Liver (tissue), 3 donors: ENCODE measurements at regions not wholly inside any gene's neighbourhood (a gene's known extent, or its start where the extent isn't known, plus 50 kb on each side); places are given as distances from the start of the nearest gene placed in this dataset.

Experiments used
- FOXA1 ChIP-seq: IDR thresholded peaks from 2 replicates; pipeline ENCODE4 v1.6.1; 2016; ENCODE audit warnings: antibody characterized with exemption
- HNF4A ChIP-seq, 2 donors: conservative IDR thresholded peaks; 2 replicates each; pipeline ENCODE4 v1.6.1; 2016; ENCODE audit warnings: antibody characterized with exemption in 2 of 2, mild to moderate bottlenecking in 2 of 2
- JUND ChIP-seq, 2 donors: IDR thresholded peaks; 2 replicates each; pipeline ENCODE4 v1.6.1; 2016; ENCODE audit warnings: antibody characterized with exemption in 2 of 2
- RAD21 ChIP-seq, 2 donors: IDR thresholded peaks; 2 replicates each; pipeline ENCODE4 v1.6.1; 2016; ENCODE audit warnings: antibody characterized with exemption in 2 of 2, mild to moderate bottlenecking in 2 of 2
- TAF1 ChIP-seq: conservative IDR thresholded peaks from 2 replicates; pipeline ENCODE4 v1.6.1; 2016; ENCODE audit warnings: antibody characterized with exemption, mild to moderate bottlenecking
- YY1 ChIP-seq: IDR thresholded peaks from 2 replicates; pipeline ENCODE4 v1.6.1; 2016; ENCODE audit warnings: antibody characterized with exemption, mild to moderate bottlenecking
- TF ChIP-seq, protein P1 (sequence below): fragments of 150-350 bp; IDR thresholded peaks from 2 replicates; pipeline ENCODE4 v1.5.1; 2017; ENCODE audit warnings: improper control_type of control experiment, low read depth, low read length; ENCODE audit not compliant: missing input control
- TF ChIP-seq, protein P2 (sequence below): IDR thresholded peaks from 2 replicates; pipeline ENCODE4 v1.6.1; 2016; ENCODE audit warnings: antibody characterized with exemption
- TF ChIP-seq, protein P3 (sequence below): IDR thresholded peaks from 2 replicates; pipeline ENCODE4 v1.6.1; 2016; ENCODE audit warnings: antibody characterized with exemption, mild to moderate bottlenecking
- donor health status: healthy.
- donor health status: healthy.

DNA sequence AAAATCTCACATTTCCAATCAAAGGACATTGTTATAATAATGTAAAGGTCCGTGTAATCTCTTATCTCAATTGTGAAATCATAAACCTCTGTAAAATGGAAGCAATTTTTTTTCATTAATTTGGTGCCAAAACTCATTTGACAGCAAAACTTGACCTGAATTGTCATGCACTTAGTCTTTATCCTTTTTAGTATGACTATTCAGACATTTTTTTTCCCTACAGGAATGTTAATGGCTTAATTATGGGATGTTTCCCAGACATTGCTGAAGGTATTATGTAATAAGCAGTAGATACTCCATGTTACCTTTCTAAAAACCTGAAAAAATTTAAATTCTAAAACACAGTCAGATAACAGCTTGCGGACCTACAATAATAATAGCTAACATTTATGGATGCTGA, 228.9 kb downstream of the LHFPL1 start:
- TF ChIP-seq RAD21 (IDR thresholded peaks at IDR 0.05) (no peak), YY1 (no peak), TAF1 (no peak), JUND (IDR thresholded peaks at IDR 0.05) (no peak), FOXA1 (no peak), HNF4A (conservative IDR thresholded peaks at IDR 0.05) (no peak)
- TF ChIP-seq, protein P1, sequence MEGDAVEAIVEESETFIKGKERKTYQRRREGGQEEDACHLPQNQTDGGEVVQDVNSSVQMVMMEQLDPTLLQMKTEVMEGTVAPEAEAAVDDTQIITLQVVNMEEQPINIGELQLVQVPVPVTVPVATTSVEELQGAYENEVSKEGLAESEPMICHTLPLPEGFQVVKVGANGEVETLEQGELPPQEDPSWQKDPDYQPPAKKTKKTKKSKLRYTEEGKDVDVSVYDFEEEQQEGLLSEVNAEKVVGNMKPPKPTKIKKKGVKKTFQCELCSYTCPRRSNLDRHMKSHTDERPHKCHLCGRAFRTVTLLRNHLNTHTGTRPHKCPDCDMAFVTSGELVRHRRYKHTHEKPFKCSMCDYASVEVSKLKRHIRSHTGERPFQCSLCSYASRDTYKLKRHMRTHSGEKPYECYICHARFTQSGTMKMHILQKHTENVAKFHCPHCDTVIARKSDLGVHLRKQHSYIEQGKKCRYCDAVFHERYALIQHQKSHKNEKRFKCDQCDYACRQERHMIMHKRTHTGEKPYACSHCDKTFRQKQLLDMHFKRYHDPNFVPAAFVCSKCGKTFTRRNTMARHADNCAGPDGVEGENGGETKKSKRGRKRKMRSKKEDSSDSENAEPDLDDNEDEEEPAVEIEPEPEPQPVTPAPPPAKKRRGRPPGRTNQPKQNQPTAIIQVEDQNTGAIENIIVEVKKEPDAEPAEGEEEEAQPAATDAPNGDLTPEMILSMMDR: no peak
- TF ChIP-seq, protein P2, sequence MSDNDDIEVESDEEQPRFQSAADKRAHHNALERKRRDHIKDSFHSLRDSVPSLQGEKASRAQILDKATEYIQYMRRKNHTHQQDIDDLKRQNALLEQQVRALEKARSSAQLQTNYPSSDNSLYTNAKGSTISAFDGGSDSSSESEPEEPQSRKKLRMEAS: no peak
- TF ChIP-seq, protein P3, sequence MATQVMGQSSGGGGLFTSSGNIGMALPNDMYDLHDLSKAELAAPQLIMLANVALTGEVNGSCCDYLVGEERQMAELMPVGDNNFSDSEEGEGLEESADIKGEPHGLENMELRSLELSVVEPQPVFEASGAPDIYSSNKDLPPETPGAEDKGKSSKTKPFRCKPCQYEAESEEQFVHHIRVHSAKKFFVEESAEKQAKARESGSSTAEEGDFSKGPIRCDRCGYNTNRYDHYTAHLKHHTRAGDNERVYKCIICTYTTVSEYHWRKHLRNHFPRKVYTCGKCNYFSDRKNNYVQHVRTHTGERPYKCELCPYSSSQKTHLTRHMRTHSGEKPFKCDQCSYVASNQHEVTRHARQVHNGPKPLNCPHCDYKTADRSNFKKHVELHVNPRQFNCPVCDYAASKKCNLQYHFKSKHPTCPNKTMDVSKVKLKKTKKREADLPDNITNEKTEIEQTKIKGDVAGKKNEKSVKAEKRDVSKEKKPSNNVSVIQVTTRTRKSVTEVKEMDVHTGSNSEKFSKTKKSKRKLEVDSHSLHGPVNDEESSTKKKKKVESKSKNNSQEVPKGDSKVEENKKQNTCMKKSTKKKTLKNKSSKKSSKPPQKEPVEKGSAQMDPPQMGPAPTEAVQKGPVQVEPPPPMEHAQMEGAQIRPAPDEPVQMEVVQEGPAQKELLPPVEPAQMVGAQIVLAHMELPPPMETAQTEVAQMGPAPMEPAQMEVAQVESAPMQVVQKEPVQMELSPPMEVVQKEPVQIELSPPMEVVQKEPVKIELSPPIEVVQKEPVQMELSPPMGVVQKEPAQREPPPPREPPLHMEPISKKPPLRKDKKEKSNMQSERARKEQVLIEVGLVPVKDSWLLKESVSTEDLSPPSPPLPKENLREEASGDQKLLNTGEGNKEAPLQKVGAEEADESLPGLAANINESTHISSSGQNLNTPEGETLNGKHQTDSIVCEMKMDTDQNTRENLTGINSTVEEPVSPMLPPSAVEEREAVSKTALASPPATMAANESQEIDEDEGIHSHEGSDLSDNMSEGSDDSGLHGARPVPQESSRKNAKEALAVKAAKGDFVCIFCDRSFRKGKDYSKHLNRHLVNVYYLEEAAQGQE: no peak
